WI38 (cell line): ENCODE measurements at regions not wholly inside any gene's neighbourhood (a gene's known extent, or its start where the extent isn't known, plus 50 kb on each side); places are given as distances from the start of the nearest gene placed in this dataset.

Experiments used
- H3K4me3 ChIP-seq: 2 replicates; pipeline ENCODE4 v1.5.1; 2011; ENCODE audit warnings: low read depth, mild to moderate bottlenecking, control low read depth, low read length
- CTCF ChIP-seq: IDR thresholded peaks from 2 replicates; pipeline ENCODE4 v1.5.1; 2012; ENCODE audit warnings: low read depth, mild to moderate bottlenecking, control low read depth, low read length

- TF ChIP-seq CTCF = no peak
- H3K4me3 ChIP-seq = no peak overlapping the region
These were observed 1226.3 kb downstream of the PCDH7 start for GRCh38 chr4:31946456-31946855.

- no peak for TF ChIP-seq CTCF
- H3K4me3 ChIP-seq = no peak overlapping the region
These were observed 1226.9 kb downstream of the PCDH7 start for GRCh38 chr4:31947101-31947500.

- no peak overlapping the region for H3K4me3 ChIP-seq
- TF ChIP-seq CTCF = no peak
These were observed 1228.9 kb downstream of the PCDH7 start for GRCh38 chr4:31949045-31949444.

- H3K4me3 ChIP-seq = no peak overlapping the region
- TF ChIP-seq CTCF = no peak
These were observed 1235.2 kb downstream of the PCDH7 start for GRCh38 chr4:31955346-31955745.

GRCh38 chr4:31959972-31960371 lies 1239.8 kb downstream of the PCDH7 start:
- no peak for TF ChIP-seq CTCF
- H3K4me3 ChIP-seq = no peak overlapping the region

- no peak for TF ChIP-seq CTCF
These were observed 1244.5 kb downstream of the PCDH7 start for GRCh38 chr4:31964685-31965084.

GRCh38 chr4:31968842-31969241 lies 1248.7 kb downstream of the PCDH7 start:
- no peak for TF ChIP-seq CTCF
- no peak overlapping the region for H3K4me3 ChIP-seq

More at GRCh38 chr4:31964685-31965084, 1244.5 kb downstream of the PCDH7 start:
- H3K4me3 ChIP-seq = no peak overlapping the region
